GM04504 (cell line): ENCODE measurements at regions not wholly inside any gene's neighbourhood (a gene's known extent, or its start where the extent isn't known, plus 50 kb on each side); places are given as distances from the start of the nearest gene placed in this dataset.

ENCODE experiments used
- DNase-seq: peaks from one replicate; pipeline ENCODE4 v3.0.0-alpha.2; 2012; ENCODE audit warnings: low read depth

DNA sequence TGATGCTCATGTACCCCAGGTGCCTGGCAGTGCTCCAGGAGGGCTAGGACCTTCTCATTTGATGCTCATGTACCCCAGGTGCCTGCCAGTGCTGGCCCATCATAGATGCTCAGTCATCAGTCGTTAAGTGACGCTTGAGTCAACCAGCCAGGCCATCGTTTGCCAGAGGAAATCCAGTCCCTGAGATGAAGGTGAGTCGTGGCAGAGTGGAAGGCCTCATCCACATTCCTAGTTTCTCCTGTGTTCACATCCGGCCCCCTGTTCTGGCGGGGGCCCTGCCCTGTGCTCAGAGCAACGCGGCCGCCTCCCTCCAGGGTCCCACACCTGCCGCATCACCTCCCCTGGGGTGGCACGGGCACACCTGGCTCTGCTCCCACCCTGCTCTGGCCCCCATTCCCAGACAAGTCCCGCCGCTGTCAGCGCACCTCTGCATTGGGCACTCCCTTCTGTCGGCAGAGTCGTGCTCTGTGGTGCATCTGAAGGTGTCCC lies 279.9 kb downstream of the BRD1 start:
- DNase-seq, result no peak

DNA sequence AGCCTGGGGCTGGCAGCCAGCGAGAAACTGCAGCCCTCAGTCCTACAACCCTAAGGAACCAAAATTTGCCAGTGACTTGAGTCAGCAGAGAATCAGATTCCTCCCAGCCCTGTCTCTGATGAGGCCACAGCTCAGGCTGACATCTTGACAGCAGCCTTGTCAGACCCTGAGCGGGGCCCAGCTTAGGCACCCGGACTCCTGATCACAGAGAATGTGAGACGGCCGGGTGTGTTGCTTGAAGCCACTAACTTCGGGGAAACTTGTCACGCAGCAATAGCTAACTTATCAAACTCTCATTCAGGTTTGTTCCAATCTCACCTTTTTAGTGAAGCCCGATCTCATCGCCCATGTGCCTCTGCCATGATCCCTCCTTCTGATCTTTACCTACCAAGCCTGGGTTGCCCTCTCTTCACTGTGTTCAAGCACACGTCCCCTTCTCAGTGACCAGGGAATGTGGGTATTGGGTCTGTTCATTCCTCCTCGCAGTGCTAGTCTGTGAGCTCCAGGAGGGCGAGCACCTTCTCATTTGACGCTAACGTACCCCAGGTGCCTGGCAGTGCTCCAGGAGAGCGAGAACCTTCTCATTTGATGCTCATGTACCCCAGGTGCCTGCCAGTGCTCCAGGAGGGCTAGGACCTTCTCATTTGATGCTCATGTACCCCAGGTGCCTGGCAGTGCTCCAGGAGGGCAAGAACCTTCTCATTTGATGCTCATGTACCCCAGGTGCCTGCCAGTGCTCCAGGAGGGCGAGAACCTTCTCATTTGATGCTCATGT lies 280.7 kb downstream of the BRD1 start:
- DNase-seq, result no peak

DNA sequence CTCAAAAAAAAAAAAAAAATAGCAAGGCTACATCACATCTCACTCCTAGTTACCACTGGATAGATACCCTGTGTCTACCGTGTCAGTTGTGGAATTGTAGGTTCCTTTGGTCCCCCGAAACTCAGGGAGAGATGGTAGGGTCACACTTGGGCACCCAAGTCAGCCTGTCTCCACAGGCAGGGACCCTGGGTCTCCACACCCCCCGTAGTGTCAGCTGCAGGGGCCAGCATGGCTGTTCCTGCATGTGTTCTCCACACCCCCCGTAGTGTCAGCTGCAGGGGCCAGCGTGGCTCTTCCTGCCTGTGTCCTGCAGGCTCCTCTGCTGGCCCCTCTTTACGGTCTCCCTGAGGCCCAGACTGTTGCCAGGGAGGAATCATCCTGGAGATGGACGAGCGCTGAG lies 282.1 kb downstream of the BRD1 start:
- no peak for DNase-seq

DNA sequence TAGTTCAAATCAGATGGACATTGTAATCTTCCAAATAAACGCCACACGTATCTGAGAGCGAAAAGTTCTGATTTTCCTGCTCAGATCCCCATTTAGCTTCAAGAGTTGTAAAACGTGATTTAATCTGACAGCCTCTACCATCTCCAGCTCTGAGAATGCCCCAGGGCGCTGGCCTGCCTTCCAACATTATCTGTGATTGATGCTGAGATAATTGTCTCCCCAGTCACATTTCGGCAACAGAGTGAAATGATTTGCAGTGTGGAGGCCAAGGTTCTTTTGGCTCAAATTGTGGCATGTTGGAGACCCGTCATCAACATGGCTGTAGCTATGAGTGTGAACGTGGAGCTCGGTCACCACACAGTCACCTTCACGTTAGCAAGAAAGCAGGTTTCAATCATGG lies 283.4 kb downstream of the BRD1 start:
- DNase-seq, result no peak

DNA sequence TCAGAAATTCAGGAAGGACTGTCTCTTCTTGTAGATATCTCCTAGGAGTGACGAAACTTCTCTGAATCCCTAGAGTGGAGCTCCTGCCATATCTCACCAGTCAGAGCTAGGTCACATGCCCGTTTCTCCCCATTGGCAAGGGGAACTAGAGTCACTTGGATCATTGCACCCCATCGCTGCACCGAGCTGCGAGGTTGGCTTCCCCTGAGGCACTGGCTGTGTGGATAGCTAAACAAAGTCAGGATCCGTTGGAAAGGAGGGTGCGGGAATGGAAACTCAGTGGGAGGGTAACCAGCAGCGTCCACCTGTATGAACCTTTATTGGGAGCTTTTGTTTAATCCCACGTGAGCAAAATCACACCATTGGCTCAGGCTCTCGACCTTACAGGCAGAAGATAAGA lies 283.8 kb downstream of the BRD1 start:
- no peak for DNase-seq

DNA sequence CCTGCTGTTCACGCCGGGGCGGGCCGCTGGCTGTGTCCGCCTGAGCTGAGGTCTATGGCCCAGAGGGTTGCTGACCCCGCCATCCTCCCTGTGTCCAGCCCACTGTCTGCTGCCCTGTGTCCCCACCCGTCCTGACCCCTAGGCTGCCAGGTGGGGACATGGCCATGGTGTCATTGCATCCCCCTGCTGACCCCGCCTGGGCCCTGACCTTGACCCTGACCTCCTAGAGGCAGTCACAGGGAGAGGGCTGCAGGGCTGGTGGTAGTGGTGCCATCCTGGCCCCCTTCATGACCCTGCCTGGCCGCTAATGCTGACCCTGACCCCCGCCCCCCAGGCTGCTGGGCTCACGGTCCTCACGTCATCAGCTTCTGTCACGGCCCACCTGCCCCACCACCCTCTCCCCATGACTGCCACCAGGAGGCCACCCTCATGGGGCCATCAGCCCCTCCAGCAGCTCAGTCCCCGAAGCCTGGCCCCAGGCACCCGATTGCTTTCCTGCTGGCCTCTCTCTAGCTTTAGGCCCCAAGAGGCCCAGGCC lies 285.9 kb downstream of the BRD1 start:
- DNase-seq, result no peak

DNA sequence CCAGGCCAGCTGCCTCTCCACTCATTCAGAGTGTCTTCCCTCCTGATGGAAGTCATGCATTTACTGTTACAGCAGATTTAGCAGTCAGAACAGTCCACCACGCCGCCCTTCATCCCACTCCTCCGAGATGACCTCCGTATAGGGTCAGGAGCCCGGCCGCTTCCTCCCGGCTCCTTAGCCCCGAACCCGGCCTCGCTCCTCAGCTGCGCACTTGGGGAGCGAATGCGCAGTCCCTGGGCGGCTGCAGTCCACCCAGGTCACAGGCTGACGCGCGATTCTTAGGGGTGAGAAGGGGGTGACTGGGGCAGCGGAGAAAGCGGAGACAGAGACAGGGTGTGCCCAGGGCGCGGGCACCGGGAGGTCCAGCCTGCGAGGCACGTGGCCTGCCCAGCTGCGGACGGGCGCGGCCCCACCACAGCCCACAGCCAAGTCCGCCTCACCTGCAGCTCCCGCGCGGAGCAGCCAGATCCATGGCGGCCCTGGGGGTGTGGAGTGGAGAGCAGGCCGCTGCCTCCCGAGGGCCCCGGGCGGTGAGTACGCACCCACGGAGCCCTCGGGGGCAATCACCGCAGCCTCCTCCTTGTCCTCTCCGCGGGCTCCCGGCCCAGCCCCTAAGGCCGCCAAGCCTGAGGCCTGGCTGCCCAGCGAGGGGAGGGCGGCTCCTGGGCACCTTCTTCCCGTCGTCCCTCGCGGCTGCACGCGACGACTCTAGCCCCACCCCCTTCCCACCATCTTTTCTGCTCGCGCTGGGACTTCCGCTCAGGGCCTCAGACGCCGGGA lies 286.6 kb downstream of the BRD1 start:
- DNase-seq, result no peak

DNA sequence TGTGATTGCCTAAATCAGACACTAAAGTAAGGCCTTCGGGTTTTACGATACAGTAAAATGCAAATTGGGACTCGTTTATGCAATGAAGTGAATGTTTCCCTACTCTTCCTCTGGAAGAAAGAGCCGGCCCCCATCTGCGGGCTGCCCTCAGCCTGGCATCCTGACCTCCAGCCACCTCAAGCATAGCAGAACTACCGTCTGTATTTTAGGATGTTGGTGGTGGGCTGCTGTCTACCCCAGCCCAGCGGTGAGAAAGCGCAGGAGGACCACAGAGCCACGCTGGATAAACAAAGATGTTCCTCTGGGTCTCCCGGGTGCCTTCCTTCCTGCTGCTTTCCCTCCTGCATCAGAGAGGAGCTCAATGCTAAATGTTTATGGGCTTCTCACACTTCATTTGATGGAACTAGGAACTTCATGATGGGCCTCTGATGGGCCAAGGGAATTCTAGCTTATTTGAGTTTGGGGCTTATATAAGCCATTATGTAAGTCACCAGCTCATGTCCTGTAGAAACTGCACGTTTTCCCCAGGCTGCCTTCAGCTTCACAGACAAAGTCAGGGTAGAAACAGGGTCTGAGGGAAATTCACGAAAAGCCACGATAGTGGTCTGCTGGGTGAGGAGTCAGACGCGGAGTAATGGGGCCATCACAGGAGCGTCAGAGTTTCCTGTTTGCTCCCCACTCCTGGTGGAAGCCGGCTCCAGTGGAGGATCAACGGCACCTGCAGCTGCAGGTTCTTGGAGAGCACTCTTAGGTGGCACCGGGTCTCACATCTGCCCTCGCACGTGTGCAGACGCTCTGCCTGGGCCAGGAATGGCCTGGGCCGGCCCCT lies 287.4 kb downstream of the BRD1 start:
- DNase-seq, result no peak

DNA sequence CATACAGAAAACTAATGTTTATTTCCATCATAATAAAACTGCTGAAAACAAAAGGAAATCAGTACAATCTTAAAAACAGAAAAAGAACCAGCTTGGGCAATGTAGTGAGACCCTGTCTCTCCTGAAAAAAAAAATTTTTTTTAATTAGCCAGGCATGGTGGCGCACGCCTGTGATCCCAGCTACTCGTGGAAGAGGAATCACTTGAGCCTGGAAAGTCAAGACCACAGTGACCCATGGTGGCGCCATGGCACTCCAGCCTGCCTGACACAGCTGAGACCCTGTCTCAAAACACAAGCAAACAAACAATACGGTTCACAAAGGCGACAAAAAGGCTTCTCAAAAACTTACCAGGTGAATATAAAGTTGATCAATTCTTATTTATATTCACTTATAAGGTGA lies 289.7 kb downstream of the BRD1 start:
- no peak for DNase-seq

DNA sequence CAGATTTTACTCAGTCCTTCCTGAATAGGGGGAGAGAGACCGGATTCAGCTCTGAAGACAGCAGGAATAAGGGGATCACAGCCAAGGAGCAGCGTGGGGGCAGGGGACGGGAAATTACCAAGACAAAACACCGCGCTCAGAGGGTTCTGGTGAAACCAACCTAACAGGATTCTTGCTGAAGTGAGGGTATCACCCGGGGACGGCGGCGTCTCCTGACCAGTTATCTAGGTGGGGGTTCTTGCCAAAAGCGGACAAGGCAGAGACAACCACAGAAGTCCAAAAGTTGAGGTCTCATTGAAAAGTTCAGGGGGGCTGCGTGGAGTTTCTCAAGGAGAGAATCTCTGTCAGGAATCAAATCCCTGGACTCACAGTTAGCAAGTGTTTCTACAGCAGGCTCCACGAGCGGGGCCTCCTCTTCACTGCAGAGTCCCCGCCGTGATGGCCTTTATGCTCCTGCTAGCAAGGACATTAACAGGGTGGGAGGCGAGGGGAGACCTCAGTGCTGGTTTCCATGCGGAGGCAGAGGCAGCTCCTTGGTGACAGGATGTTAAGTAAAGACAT lies 291.0 kb downstream of the BRD1 start:
- no peak for DNase-seq

DNA sequence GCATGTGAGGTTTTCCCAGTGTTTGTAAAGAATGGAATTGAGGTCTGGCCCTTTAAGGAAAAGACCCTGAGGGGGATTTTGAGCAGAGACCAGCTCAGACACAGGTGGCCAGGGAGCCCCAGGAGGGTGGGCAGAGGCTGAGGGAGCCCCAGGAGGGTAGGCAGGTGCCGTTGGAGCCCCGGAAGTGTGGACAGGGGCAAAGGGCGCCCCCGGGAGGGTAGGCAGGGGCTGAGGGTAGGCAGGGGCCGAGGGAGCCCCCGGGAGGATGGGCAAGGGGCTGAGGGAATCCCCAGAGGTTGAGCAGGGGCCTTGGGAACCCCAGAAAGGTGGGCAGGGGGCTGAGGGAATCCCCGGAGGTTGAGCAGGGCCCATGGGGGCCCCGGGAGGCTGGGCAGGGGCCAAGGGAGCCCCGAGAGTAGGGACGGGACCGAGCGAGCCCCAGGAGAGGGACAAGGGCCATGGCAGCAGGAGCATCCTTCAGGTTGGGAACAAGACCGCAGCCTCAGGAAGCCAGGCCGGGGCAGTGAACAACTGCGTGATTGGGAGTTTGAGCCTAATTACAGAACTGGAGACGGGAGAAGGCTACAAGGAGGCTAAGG lies 292.0 kb downstream of the BRD1 start:
- DNase-seq, result no peak

DNA sequence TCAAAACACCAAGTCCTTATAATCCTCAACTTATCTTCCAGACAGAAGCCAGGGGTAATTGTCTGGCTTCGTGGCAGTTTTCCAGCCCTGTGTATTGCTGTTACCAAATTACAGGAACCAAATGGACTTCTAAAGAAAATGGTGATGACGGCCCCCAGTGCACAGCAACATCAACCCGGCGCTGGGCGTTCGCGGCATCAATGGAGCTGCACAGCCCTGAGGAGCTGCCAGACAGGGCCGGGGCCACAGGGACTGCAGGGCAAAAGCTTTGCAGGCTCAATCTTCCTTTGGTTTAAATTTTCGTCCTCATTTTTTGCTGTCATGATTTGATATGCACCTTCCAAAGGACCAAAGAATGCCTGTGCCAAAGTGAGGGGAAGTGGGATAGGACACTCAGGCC lies 292.5 kb downstream of the BRD1 start:
- DNase-seq, result no peak

DNA sequence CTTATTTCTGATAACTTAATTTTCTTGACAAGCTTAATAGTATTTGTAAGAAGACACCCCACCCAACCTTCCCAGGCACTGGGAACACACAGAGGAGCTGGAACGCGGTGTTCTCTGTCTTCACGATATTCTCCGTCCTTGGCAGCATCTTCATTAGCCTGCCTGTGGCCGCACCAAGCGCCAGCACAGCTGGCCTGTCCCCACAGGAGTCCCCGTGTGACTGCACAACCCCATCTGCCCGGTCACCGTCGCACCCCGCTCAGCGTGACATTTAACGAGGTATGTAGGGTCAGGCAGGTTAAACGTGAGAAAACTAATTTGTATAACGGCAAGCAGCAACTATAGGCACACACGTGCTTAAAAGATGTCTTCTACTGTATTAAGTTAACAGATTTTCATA lies 293.3 kb downstream of the BRD1 start:
- no peak for DNase-seq

DNA sequence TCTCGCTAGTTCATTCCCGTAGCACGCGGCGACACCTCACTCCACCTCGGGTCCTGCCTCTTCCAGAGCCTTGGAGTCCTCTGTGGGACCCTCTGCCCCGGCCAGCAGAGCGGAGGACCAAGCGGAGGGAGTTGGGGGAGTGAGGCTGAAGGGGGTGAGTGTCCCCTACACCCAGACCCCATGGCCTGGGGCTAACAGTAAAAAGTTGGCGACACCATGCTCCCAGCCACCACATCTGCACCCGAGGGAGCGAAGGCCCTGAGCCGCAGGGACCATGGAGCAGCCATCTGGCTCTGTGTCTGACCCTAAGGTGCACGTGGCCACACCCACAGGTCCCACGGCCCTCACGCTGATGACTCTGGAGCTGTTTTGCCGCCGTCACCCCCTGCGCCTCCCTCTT lies 293.8 kb downstream of the BRD1 start:
- no peak for DNase-seq

DNA sequence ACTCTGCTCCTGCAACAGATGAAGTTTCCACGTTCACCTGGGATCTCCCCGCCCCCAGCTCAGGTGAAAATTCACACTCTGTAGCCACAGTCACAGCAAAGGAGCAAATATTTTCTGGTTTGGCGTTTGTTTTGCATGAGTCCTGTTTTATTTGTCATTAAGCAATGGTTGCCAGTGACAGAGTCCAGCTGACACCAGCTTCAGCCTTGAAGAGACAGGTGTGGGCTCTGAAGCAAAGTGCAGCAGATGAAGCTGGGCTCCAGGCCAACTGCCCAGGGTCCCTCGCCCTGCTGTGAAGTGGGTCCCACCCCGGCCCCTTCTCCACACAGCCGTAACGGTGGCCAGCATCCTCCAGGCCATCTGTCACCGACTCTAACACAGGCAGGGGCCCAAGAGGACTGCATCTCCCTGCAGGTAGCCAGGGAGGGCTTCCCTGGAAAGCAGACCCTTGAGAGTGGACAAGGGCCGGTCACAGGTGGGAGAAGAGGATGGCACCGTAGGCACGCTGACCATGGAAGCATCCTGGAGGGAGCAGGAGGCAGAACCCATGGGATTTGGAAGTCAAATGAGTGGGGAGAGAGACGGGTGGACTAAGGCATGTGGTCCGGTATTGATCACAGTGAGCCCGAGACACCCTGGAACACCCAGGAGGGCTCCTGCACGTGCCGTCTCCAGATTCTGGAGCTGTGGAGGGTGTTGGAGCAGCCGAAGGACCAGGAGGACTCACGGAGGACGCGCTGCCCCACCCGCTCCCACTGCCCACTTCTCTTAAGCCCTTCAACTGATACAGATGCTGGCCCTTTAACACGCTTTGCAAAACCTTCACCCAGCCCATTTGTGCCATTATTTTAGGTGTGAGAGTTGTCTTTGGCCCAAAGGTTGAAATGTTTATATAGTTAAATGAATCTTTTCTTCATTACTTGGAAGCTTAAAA lies 294.5 kb downstream of the BRD1 start:
- DNase-seq, result no peak

DNA sequence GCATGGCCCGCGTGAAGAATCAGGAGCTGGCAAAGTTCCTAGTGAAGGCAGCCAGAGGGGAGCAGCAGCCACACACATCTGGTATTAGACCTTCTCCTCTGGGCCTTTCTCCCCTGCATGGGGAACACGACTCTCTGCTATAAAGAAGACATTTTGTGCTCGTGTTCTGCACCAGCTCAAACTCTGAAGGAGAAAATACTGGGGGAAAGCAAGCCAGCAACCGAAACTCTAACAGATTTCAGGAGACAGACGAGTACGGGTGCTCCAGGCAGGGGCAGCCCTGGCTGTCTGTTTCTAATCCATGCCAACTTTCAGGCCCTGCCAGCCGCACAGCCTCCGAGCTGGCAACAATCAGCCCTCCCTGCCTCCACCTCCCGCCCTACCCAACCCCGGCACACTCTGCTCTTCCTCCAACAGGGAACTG lies 296.3 kb downstream of the BRD1 start:
- DNase-seq, result no peak

DNA sequence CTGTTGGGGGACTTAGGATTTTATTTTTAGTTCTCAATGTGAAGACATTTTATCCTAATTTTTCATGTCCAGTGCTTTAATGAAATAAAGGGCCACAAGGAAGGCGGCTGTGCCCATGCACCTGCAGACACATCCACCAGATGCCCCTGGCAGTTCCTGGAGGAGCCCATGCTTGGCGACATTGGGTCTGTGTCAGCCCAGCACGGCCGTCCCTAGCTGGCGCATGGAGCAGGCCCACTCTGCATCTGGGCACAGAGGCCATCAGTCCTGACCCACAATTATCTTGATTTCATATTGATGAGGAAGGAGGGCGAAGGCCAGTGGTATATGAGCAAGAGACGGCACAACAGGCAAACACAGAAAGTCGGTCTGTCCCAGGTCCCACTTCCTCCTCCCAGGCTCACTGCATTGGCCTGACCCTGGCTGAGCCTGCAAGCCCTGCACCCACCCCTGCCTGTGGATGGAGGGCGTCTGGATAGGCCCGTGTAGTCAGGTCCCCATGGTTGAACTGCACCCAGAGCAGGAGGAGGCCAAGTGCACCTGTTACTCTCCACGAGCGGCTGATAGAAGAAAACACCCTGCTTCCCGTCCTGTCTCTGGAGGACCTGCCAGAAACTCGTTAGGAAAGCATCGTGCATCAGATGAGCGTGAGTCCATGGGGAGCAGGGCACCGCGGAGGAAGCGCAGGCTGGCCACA lies 296.9 kb downstream of the BRD1 start:
- DNase-seq, result no peak

DNA sequence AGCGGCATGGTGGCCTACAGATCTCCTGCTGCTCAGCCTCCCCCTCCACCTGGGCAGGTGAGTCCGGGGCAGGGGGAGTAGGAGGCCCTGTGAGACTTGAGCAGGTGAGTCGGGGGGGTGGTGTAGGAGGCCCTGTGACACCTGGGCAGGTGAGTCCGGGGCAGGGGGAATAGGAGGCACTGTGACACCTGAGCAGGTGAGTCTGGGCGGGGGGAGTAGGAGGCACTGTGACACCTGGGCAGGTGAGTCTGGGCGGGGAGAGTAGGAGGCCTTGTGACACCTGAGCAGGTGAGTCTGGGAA lies 299.3 kb downstream of the BRD1 start:
- DNase-seq, result no peak

DNA sequence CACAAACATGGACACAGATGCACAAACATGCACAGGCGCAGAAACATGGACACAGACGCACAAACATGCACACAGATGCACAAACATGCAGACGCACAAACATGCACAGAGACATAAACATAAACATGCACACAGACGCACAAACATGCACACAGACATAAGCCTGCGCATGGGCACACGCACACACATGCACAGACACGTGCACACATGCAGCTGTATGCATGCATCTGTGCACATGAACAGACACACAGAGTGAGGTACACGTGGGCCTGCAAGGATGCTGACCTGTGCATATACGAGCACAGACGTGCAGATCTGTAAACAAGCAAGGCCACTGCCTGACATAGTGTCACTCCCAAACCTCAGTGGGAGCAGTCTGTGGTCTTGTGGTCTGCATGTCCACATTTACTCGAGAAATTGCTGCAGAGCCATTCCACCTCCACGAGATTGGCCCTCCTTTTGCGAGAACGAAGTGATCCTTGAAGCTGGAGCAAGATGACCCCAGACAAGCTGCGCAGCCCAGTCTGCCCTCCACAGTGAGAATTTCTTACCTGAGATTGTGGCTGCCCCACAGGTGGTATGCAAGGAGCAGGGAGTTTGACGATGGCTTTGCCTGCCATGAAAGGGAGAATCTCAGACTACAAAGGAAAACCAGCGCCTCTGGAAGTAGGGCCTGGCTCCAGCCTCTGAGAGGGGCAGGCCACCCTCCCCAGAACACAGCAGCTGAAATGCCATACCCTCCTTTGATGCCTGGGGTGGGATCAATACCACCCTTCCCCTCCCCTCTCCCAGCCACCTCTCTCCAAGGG lies 299.9 kb downstream of the BRD1 start:
- DNase-seq, result no peak
